ENCODE measurements at regions not wholly inside any gene's neighbourhood (a gene's known extent, or its start where the extent isn't known, plus 50 kb on each side); places are given as distances from the start of the nearest gene placed in this dataset.
A peak's percentile ranks its signal among the peaks of the same experiment; 100 is the strongest.

- Histone ChIP-seq H3K36me3 (no peaks in the 10 kb centered on the region), H3K9me3 (no peaks in the 10 kb centered on the region), H3K27me3 (ENCODE audit: low read depth) (no peaks in the 10 kb centered on the region), H3K4me1 (peaks cover 4% of the 10 kb centered on the region), H3K27ac (no peak overlapping the region), H3K4me3 (no peak overlapping the region)
- DNase-seq (no peak), ATAC-seq (no peak)
- intact Hi-C loops (cut with DNase I), result no loop called here
- TF ChIP-seq, protein P1, sequence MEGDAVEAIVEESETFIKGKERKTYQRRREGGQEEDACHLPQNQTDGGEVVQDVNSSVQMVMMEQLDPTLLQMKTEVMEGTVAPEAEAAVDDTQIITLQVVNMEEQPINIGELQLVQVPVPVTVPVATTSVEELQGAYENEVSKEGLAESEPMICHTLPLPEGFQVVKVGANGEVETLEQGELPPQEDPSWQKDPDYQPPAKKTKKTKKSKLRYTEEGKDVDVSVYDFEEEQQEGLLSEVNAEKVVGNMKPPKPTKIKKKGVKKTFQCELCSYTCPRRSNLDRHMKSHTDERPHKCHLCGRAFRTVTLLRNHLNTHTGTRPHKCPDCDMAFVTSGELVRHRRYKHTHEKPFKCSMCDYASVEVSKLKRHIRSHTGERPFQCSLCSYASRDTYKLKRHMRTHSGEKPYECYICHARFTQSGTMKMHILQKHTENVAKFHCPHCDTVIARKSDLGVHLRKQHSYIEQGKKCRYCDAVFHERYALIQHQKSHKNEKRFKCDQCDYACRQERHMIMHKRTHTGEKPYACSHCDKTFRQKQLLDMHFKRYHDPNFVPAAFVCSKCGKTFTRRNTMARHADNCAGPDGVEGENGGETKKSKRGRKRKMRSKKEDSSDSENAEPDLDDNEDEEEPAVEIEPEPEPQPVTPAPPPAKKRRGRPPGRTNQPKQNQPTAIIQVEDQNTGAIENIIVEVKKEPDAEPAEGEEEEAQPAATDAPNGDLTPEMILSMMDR (IDR thresholded peaks at IDR 0.05), result no peak
Observed at GRCh38 chr3:187873843-187874242, 128.6 kb upstream of the BCL6 start.

DNA sequence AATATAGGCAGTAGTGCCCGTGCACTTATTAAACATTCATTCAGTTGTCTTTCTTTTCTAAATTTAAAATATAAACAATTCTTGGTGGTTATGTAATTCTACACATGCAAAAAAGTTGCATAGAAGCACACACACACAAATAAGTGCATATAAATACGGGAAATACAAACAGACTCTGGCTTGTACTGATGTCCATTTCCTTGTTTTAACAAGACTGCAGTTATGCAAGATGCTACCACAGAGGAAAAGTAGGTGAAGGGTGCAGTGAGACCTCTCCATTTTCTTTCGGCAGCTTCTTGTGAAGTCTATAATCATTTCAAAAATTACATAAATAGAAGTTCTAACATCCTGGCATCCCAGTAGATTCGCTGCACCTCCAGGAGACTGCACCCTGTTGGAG is 130.6 kb upstream of the BCL6 start:
- Histone ChIP-seq H3K27ac (no peak overlapping the region), H3K4me1 (peaks cover 7% of the 10 kb centered on the region), H3K9me3 (no peaks in the 10 kb centered on the region), H3K36me3 (no peaks in the 10 kb centered on the region), H3K4me3 (no peak overlapping the region), H3K27me3 (ENCODE audit: low read depth) (no peaks in the 10 kb centered on the region)
- intact Hi-C loops (cut with DNase I), result no loop called here
- peak in 1 of 2 donors; percentile 49 for ATAC-seq
- TF ChIP-seq, protein P1 (IDR thresholded peaks at IDR 0.05), result no peak
- DNase-seq, result no peak

GRCh38 chr3:187878772-187879518 is 133.7 kb upstream of the BCL6 start:
- H3K9me3 ChIP-seq, result no peaks in the 10 kb centered on the region
- H3K27ac ChIP-seq, result no peak overlapping the region
- intact Hi-C loops (cut with DNase I), result no loop called here
- DNase-seq (no peak), ATAC-seq (peak in 1 of 2 donors; percentile 21)
- H3K27me3 ChIP-seq (ENCODE audit: low read depth), result no peaks in the 10 kb centered on the region
- H3K4me1 ChIP-seq, result peaks cover 7% of the 10 kb centered on the region
- H3K4me3 ChIP-seq, result no peak overlapping the region
- no peaks in the 10 kb centered on the region for H3K36me3 ChIP-seq
- TF ChIP-seq, protein P1 (IDR thresholded peaks at IDR 0.05), result no peak

DNA sequence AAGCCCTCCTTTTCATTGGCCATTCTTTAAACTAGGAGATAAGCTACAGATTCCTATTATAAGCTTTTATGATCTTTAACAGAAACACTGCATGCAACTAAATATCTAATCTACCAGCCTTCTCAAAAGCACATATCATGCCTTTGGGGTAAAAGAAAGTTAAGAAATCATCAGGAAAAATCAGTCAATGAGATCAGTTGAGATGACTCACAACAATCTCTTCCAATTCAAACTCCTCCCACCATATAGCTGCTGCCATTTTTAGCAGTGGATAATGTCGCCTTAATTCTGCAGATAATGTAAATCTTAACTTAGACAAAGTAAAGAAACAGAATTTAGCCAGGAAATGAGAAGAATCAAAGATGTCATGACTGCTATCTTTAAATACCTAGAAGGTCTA is 135.2 kb upstream of the BCL6 start:
- Histone ChIP-seq H3K27me3 (ENCODE audit: low read depth) (no peaks in the 10 kb centered on the region), H3K27ac (no peak overlapping the region), H3K36me3 (no peaks in the 10 kb centered on the region), H3K4me1 (peaks cover 7% of the 10 kb centered on the region), H3K9me3 (no peaks in the 10 kb centered on the region), H3K4me3 (no peak overlapping the region)
- no peak for DNase-seq
- intact Hi-C loops (cut with DNase I), result no loop called here
- TF ChIP-seq, protein P1 (IDR thresholded peaks at IDR 0.05), result no peak
- ATAC-seq, result no peak

GRCh38 chr3:187880851-187881250 is 135.6 kb upstream of the BCL6 start:
- DNase-seq (no peak), ATAC-seq (no peak)
- intact Hi-C loops (cut with DNase I), result no loop called here
- Histone ChIP-seq H3K27me3 (ENCODE audit: low read depth) (no peaks in the 10 kb centered on the region), H3K36me3 (no peaks in the 10 kb centered on the region), H3K9me3 (no peaks in the 10 kb centered on the region), H3K4me1 (peaks cover 7% of the 10 kb centered on the region), H3K27ac (no peak overlapping the region), H3K4me3 (no peak overlapping the region)
- TF ChIP-seq, protein P1 (IDR thresholded peaks at IDR 0.05), result no peak

All from lower lobe of right lung (tissue), 2 donors.